ENCODE measurements at regions not wholly inside any gene's neighbourhood (a gene's known extent, or its start where the extent isn't known, plus 50 kb on each side); places are given as distances from the start of the nearest gene placed in this dataset.

DNA sequence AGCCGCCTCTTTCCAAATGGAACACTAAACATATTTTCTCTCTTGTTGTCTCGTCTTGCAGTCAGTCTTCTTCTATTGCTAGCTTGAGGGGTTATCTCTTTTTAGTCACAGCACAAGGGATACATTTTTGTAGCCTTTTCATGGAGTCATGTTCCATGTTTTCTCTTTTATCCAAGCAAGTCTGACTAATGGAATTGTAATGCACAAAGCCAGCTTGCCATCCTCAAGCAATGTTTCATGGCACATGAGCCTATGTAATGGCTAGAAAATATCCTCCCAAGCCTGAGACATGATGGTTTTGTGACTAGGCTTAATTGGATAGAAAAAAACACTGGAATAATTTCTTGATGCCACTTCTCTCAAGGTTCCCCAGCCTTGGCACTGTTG, 414.6 kb upstream of the GOT2 start (continued):
- no peak for TF ChIP-seq ZNF212 (CRISPR knock-in tag; IDR thresholded peaks at IDR 0.05)
- no peak for TF ChIP-seq TAF1 (IDR thresholded peaks at IDR 0.05; ENCODE audit: control insufficient read depth, extremely low read depth, insufficient read depth, low read length, severe bottlenecking)
- TF ChIP-seq MCM7 (IDR thresholded peaks at IDR 0.05) = no peak
- no peak for TF ChIP-seq KLF13 (tag; IDR thresholded peaks at IDR 0.05; ENCODE audit: borderline replicate concordance, low read depth)

DNA sequence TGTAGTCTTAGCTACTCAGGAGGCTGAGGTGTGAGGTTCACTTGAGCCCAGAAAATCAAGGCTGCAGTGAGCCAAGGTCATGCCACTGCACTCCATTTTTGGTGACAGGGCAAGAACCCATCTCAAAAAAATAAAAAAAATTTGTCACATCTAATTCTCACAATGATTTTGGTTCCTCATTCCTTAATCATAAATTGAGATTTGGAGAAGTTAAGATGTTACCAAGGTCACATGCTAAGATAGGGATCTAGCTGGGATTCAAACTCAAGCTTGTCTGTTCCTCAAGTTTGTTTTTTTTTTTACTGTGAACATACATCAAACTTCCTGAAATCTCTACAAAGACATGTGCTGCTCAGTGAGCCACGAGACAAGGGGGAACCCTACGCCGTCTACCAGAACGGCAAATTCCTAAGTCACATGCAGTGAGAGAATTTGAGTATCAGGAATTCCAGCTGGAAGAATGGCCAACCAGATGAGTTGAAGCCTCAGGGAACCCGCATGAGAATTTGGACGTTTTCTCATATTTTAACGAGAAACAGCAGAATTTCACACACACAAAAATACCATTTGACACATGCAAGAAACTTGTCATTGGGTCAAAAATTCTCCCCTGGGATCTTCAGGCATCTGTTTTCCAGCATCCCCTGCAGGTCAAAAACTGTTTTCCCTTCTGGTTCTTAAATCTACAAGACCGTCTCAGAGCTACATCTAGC, 414.1 kb upstream of the GOT2 start:
- BruUV-seq (replicated peaks) = no TSS peak
- Histone ChIP-seq H3K4me1 (replicated peaks in 1 of 2; ENCODE audit: control insufficient read depth in 2 of 2, insufficient read depth in 2 of 2, low read length in 2 of 2) (no peaks in the 10 kb centered on the region), H4K20me1 (replicated peaks; ENCODE audit: control insufficient read depth, insufficient read depth, low read length) (no peaks in the 10 kb centered on the region), H3K9ac (ENCODE audit: insufficient read depth in 1 of 2, low read depth in 2 of 2, low read length in 2 of 2) (no peak overlapping the region), H3K9me1 (ENCODE audit: control insufficient read depth, insufficient read depth, low read length) (no peaks in the 10 kb centered on the region), H3K79me2 (ENCODE audit: control insufficient read depth, insufficient read depth, low read length) (no peaks in the 10 kb centered on the region), H3K36me3 (ENCODE audit: control insufficient read depth, insufficient read depth, low read length) (no peaks in the 10 kb centered on the region), H2AFZ (ENCODE audit: low read depth, low read length) (no peak overlapping the region), H3K4me3 (no peak overlapping the region), H3K9me3 (replicated peaks; ENCODE audit: control insufficient read depth, insufficient read depth, low read depth, low read length) (no peaks in the 10 kb centered on the region), H3K27me3 (ENCODE audit: control insufficient read depth in 2 of 2, insufficient read depth in 2 of 2, low read length in 2 of 2) (no peaks in the 10 kb centered on the region), H3K27ac (ENCODE audit: extremely low read depth, low read depth, low read length) (no peak overlapping the region), H3K4me2 (ENCODE audit: insufficient read depth, low read length) (no peak overlapping the region)
- intact Hi-C loops (cut with micrococcal nuclease) = no loop called here
- FAIRE-seq (no peak), ATAC-seq (no peak), DNase-seq (ENCODE audit: extremely low read depth in 1 of 4, low spot score in 3 of 4) (no peak)
- CTCF ChIA-PET (ENCODE audit: low intra/inter-chr PET ratio) = no interaction called here
- TF ChIP-seq ZNF165 (CRISPR knock-in tag; IDR thresholded peaks at IDR 0.05; ENCODE audit: borderline replicate concordance) (no peak), FOXJ3 (CRISPR knock-in tag; IDR thresholded peaks at IDR 0.05) (no peak), U2AF2 (optimal IDR thresholded peaks at IDR 0.05; ENCODE audit: low read depth, low read length) (no peak)
- 0% methylated on average over 8 of the region's 8 CpGs for WGBS (ENCODE audit: insufficient coverage, low coverage, missing lambda C conversion rate)
- POLR2A ChIA-PET = no interaction called here
- in situ Hi-C loops (cut with MboI) = no loop called here
